ENCODE measurements at regions not wholly inside any gene's neighbourhood (a gene's known extent, or its start where the extent isn't known, plus 50 kb on each side); places are given as distances from the start of the nearest gene placed in this dataset.

GRCh38 chr1:147080006-147080661, 92.1 kb downstream of the PRKAB2 start:
- TF ChIP-seq, protein P1, sequence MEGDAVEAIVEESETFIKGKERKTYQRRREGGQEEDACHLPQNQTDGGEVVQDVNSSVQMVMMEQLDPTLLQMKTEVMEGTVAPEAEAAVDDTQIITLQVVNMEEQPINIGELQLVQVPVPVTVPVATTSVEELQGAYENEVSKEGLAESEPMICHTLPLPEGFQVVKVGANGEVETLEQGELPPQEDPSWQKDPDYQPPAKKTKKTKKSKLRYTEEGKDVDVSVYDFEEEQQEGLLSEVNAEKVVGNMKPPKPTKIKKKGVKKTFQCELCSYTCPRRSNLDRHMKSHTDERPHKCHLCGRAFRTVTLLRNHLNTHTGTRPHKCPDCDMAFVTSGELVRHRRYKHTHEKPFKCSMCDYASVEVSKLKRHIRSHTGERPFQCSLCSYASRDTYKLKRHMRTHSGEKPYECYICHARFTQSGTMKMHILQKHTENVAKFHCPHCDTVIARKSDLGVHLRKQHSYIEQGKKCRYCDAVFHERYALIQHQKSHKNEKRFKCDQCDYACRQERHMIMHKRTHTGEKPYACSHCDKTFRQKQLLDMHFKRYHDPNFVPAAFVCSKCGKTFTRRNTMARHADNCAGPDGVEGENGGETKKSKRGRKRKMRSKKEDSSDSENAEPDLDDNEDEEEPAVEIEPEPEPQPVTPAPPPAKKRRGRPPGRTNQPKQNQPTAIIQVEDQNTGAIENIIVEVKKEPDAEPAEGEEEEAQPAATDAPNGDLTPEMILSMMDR (IDR thresholded peaks at IDR 0.05; ENCODE audit: partially characterized antibody, unreplicated experiment), result no peak
- Mint-ChIP-seq H3K27me3 (ENCODE audit: unreplicated experiment) (peaks cover 45% of the 10 kb centered on the region), H3K27ac (ENCODE audit: unreplicated experiment) (no peak overlapping the region), H3K4me1 (ENCODE audit: low read depth, unreplicated experiment) (peaks cover 13% of the 10 kb centered on the region), H3K36me3 (ENCODE audit: unreplicated experiment) (peaks cover 6% of the 10 kb centered on the region), H3K9me3 (ENCODE audit: unreplicated experiment) (peaks cover 21% of the 10 kb centered on the region), H3K4me3 (ENCODE audit: unreplicated experiment) (peak overlapping the region; percentile 61)
- peak; percentile 52 for DNase-seq

DNA sequence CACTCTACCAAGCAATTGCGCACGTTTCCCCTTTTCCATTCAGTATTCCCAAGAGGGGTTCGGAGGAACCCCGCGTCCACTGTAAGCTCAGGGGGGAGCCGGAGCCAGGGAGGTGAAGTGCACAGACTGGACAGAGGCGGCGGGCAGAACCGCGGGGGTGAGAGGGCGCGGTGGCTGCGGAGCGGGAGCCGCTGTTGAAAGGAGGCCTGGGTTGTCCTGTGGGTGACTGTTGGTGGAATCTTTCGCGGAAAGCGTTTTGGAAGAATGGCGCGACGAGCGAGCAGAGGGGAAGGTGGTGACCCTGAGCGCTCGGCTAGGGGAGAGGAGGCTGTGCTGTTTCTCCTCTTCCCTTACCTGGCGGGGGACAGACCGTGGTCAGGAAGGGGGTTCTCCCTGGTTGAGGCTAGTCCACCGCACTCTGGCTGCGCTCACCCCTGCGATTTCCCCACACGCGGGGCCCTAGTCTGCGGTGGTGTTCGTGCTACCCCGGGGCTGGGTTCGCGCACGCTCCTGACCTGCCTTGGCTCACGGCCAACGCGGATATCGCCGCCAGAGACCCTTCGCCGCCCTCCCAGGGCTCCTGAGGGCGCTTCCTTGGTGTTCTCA, 92.8 kb downstream of the PRKAB2 start:
- Mint-ChIP-seq H3K4me1 (ENCODE audit: low read depth, unreplicated experiment) (peaks cover 9% of the 10 kb centered on the region), H3K4me3 (ENCODE audit: unreplicated experiment) (peak overlapping the region; percentile 61), H3K9me3 (ENCODE audit: unreplicated experiment) (peaks cover 15% of the 10 kb centered on the region), H3K27ac (ENCODE audit: unreplicated experiment) (no peak overlapping the region), H3K36me3 (ENCODE audit: unreplicated experiment) (peaks cover 8% of the 10 kb centered on the region), H3K27me3 (ENCODE audit: unreplicated experiment) (peaks cover 39% of the 10 kb centered on the region)
- TF ChIP-seq, protein P1 (IDR thresholded peaks at IDR 0.05; ENCODE audit: partially characterized antibody, unreplicated experiment), result no peak
- peak; percentile 27 for DNase-seq

DNA sequence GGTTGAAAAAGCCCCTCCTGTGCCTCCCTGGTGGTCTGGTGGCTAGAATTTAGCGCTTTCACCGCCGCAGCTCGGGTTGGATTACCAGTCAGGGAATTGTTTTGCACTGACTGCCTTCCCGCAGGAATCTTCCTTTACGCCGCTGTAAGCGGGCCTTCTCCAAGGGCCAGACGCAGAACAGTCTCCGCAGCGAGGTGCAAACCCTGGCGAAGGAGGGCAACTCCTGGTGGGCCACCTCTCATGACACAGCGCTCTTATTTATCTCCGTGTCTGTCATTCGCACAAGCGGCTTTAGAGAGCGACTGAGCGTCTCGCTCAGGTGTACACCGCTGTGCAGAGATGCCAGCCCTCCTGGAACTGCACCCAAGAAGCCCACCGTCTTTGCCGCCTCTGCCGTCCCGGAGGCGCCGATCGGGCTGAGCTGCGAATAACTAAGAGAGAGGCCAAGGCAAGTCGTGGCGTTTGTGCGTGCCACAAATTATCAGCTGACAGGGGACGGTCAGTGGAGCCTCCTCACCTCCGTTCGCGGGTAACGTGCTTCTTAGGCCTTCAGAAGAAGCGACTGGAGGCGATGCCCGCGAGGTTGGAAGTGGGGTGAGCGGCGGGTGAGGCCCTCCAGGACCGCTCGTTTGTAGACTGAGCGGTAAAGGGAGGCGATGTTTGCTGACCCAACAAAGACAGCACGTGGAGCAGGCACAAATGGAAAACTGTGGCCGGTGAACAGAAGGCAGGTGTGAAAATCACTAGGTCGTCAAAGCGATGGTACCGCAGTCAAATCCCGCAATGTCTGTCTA, 93.5 kb downstream of the PRKAB2 start:
- Mint-ChIP-seq H3K9me3 (ENCODE audit: unreplicated experiment) (peaks cover 13% of the 10 kb centered on the region), H3K36me3 (ENCODE audit: unreplicated experiment) (peaks cover 11% of the 10 kb centered on the region), H3K4me1 (ENCODE audit: low read depth, unreplicated experiment) (peaks cover 9% of the 10 kb centered on the region), H3K27ac (ENCODE audit: unreplicated experiment) (no peak overlapping the region), H3K27me3 (ENCODE audit: unreplicated experiment) (peaks cover 37% of the 10 kb centered on the region), H3K4me3 (ENCODE audit: unreplicated experiment) (peak overlapping the region; percentile 61)
- TF ChIP-seq, protein P1 (IDR thresholded peaks at IDR 0.05; ENCODE audit: partially characterized antibody, unreplicated experiment), result no peak
- DNase-seq, result peak; percentile 27

DNA sequence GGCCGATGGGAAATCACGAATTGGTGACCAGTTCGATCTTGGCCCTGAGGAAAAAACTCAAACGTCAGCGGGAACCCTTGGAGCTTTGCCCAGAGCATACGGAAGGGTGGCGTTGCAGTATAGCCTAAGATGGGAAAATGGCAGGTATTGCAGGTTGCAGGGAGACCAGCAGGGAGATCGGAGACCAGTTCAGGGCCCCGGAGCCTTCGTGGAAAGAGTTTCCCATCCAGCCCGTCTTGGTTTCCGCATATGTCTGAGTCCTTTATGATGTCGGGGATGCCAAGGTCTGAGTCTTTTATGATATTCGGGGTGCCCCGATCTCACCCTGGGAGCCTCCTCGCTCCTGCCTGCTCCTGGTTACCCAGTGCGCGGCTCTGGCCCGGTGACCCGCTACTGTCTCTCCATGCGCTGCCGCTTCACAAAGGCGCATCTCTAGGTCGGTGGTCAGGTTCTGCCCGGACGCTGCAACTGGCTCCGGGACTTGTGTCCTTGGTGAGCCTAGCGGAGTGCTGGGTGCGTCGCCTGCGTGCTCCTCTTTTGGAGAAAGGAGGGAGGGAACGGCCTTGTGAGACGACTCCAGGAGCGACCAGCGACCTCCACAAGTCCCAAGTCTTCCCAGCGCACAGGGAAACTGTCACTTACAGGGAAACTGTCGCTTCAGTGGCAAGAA, 94.2 kb downstream of the PRKAB2 start:
- Mint-ChIP-seq H3K9me3 (ENCODE audit: unreplicated experiment) (peaks cover 13% of the 10 kb centered on the region), H3K4me3 (ENCODE audit: unreplicated experiment) (peak overlapping the region; percentile 61), H3K36me3 (ENCODE audit: unreplicated experiment) (peaks cover 16% of the 10 kb centered on the region), H3K27me3 (ENCODE audit: unreplicated experiment) (peaks cover 37% of the 10 kb centered on the region), H3K27ac (ENCODE audit: unreplicated experiment) (no peak overlapping the region), H3K4me1 (ENCODE audit: low read depth, unreplicated experiment) (peaks cover 9% of the 10 kb centered on the region)
- DNase-seq, result no peak
- TF ChIP-seq, protein P1 (IDR thresholded peaks at IDR 0.05; ENCODE audit: partially characterized antibody, unreplicated experiment), result no peak

All from glutamatergic neuron (in vitro differentiated cells).